SK-N-SH (cell line): ENCODE measurements at regions not wholly inside any gene's neighbourhood (a gene's known extent, or its start where the extent isn't known, plus 50 kb on each side); places are given as distances from the start of the nearest gene placed in this dataset.

Source experiments
- CTCF ChIA-PET: fragments of 300-600, 350-600 bp; formaldehyde crosslinking; extraction: SDS; loops from one replicate; lab custom pipeline; 2021; lab: Yijun Ruan, JAX
- POLR2A ChIA-PET: fragments of 350-600 bp; sonication (Branson Sonifier 250); formaldehyde crosslinking; extraction: SDS; loops from one replicate; lab custom pipeline; 2020; ENCODE audit warnings: antibody characterized with exemption, inconsistent platforms; lab: Yijun Ruan, JAX
- DNase-seq: peaks from one replicate; pipeline ENCODE4 v3.0.0; 2012
- H2AFZ ChIP-seq: fragments of 200-600 bp; sonication (generic); 2 replicates; pipeline ENCODE4 v1.8.1; 2016; ENCODE audit warnings: antibody characterized with exemption, mild to moderate bottlenecking, low read depth
- H3F3A ChIP-seq: fragments of 200-600 bp; sonication (generic); replicated peaks from 2 replicates; pipeline ENCODE3; 2016; ENCODE audit warnings: antibody characterized with exemption, mild to moderate bottlenecking; ENCODE audit not compliant: insufficient read depth
- H3K27ac ChIP-seq, 2 experiments: fragments of 200-500 bp in 1 of 2; fragments of 200-600 bp in 1 of 2; sonication (Bioruptor generic) in 1 of 2; sonication (generic), shearing (Covaris generic) in 1 of 2; 2 replicates each; pipeline versions ENCODE4 v1.5.1 to v1.6.1; 2014 to 2016; ENCODE audit warnings: low read depth in 2 of 2, inconsistent platforms in 1 of 2, low read length in 1 of 2, mild to moderate bottlenecking in 1 of 2, mixed read lengths in 1 of 2
- H3K27me3 ChIP-seq: fragments of 200-600 bp; sonication (generic), shearing (Covaris generic); 2 replicates; pipeline ENCODE4 v1.6.1; 2016; ENCODE audit warnings: mixed run types; ENCODE audit not compliant: insufficient read depth
- H3K36me3 ChIP-seq, 2 experiments: fragments of 200-500 bp in 1 of 2; fragments of 200-600 bp in 1 of 2; sonication (Bioruptor generic) in 1 of 2; sonication (generic) in 1 of 2; replicated peaks in 1 of 2; 2 replicates each; pipeline versions ENCODE3 to v1.5.1; 2014 to 2016; ENCODE audit warnings: low read length in 1 of 2, mild to moderate bottlenecking in 1 of 2; ENCODE audit not compliant: insufficient read depth in 2 of 2, control insufficient read depth in 1 of 2
- H3K4me1 ChIP-seq, 2 experiments: fragments of 200-500 bp in 1 of 2; fragments of 200-600 bp in 1 of 2; sonication (Bioruptor generic) in 1 of 2; sonication (generic), shearing (Covaris generic) in 1 of 2; 2 replicates each; pipeline versions ENCODE4 v1.5.1 to v1.6.1; 2014 to 2016; ENCODE audit warnings: low read depth in 1 of 2, low read length in 1 of 2, mixed run types in 1 of 2; ENCODE audit not compliant: insufficient read depth in 2 of 2, control insufficient read depth in 1 of 2
- H3K4me2 ChIP-seq: fragments of 200-600 bp; sonication (generic), shearing (Covaris generic); 2 replicates; pipeline ENCODE4 v1.6.1; 2017; ENCODE audit warnings: mixed run types
- H3K4me3 ChIP-seq, 2 experiments: fragments of 200-500 bp in 1 of 2; fragments of 200-600 bp in 1 of 2; sonication (Bioruptor generic) in 1 of 2; sonication (generic), shearing (Covaris generic) in 1 of 2; 2 replicates each; pipeline versions ENCODE4 v1.5.1 to v1.8.1; 2014 to 2016; ENCODE audit warnings: low read depth in 2 of 2, inconsistent platforms in 1 of 2, low read length in 1 of 2, mild to moderate bottlenecking in 1 of 2, mixed read lengths in 1 of 2, moderate library complexity in 1 of 2
- H3K79me2 ChIP-seq: fragments of 200-600 bp; sonication (generic); 2 replicates; pipeline ENCODE4 v1.8.1; 2017; ENCODE audit warnings: mild to moderate bottlenecking; ENCODE audit not compliant: insufficient read depth
- H3K9ac ChIP-seq: fragments of 200-600 bp; sonication (generic); 2 replicates; pipeline ENCODE4 v1.6.1; 2017; ENCODE audit warnings: mixed run types
- H3K9me2 ChIP-seq: fragments of 200-600 bp; sonication (generic); 2 replicates; pipeline ENCODE4 v1.6.1; 2017; ENCODE audit warnings: mixed run types
- H3K9me3 ChIP-seq: fragments of 200-600 bp; sonication (generic); 2 replicates; pipeline ENCODE4 v1.6.1; 2017; ENCODE audit warnings: mixed run types, mild to moderate bottlenecking, moderate library complexity
- H4K20me1 ChIP-seq: fragments of 200-600 bp; sonication (generic); 2 replicates; pipeline ENCODE4 v1.6.1; 2017; ENCODE audit warnings: mild to moderate bottlenecking, mixed run types; ENCODE audit not compliant: insufficient read depth
- CHD2 ChIP-seq: fragments of 150-350 bp; IDR thresholded peaks from 2 replicates; pipeline ENCODE4 v1.6.1; 2018; ENCODE audit warnings: low read length; ENCODE audit not compliant: partially characterized antibody
- CTCF ChIP-seq: fragments of 200-600 bp; sonication (generic); IDR thresholded peaks from 2 replicates; pipeline ENCODE4 v1.6.1; 2017; ENCODE audit warnings: antibody characterized with exemption, mild to moderate bottlenecking, moderate library complexity
- EP300 ChIP-seq, 2 experiments: IDR thresholded peaks; 2 replicates each; pipeline versions ENCODE4 v1.4.0 to v1.6.1; 2012; ENCODE audit warnings: borderline replicate concordance in 1 of 2, low read depth in 1 of 2, low read length in 1 of 2
- FOXM1 ChIP-seq: IDR thresholded peaks from 2 replicates; pipeline ENCODE4 v1.4.0; 2012; ENCODE audit warnings: low read depth, mild to moderate bottlenecking
- GABPA ChIP-seq: IDR thresholded peaks from 2 replicates; pipeline ENCODE4 v1.4.0; 2012; ENCODE audit warnings: low read depth, mild to moderate bottlenecking
- GATA2 ChIP-seq: sonication (generic); formaldehyde crosslinking; IDR thresholded peaks from 2 replicates; pipeline ENCODE4 v1.5.0; 2020; ENCODE audit warnings: mild to moderate bottlenecking, missing genetic modification reagents
- IRF3 ChIP-seq: fragments of 150-350 bp; IDR thresholded peaks from 2 replicates; pipeline ENCODE4 v1.6.1; 2016; ENCODE audit warnings: mild to moderate bottlenecking, low read depth, low read length
- PBX3 ChIP-seq: IDR thresholded peaks from 2 replicates; pipeline ENCODE4; 2012
- POLR2AphosphoS5 ChIP-seq: IDR thresholded peaks from 2 replicates; pipeline ENCODE4 v1.6.1; 2012; ENCODE audit warnings: low read depth, low read length
- RAD21 ChIP-seq: IDR thresholded peaks from 2 replicates; pipeline ENCODE4 v1.6.1; 2012; ENCODE audit warnings: mild to moderate bottlenecking, low read length
- RCOR1 ChIP-seq: fragments of 150-350 bp; IDR thresholded peaks from 2 replicates; pipeline ENCODE4 v1.6.1; 2017; ENCODE audit warnings: antibody characterized with exemption, low read length
- REST ChIP-seq: IDR thresholded peaks from 2 replicates; pipeline ENCODE4 v1.6.1; 2012; ENCODE audit warnings: mild to moderate bottlenecking, low read depth, low read length, moderate library complexity
- RFX5 ChIP-seq: IDR thresholded peaks from 2 replicates; pipeline ENCODE4 v1.6.1; 2012; ENCODE audit warnings: mild to moderate bottlenecking, improper control_type of control experiment, low read length
- SIN3A ChIP-seq: IDR thresholded peaks from 2 replicates; pipeline ENCODE4 v1.6.1; 2012; ENCODE audit warnings: low read depth, mild to moderate bottlenecking, low read length, moderate library complexity, borderline replicate concordance
- SMC3 ChIP-seq: IDR thresholded peaks from 2 replicates; pipeline ENCODE4 v1.6.1; 2012; ENCODE audit warnings: low read depth, low read length, improper control_type of control experiment
- TAF1 ChIP-seq: IDR thresholded peaks from 2 replicates; pipeline ENCODE4 v1.6.1; 2012; ENCODE audit warnings: low read depth, mild to moderate bottlenecking, low read length, moderate library complexity, borderline replicate concordance
- TCF12 ChIP-seq: IDR thresholded peaks from 2 replicates; pipeline ENCODE4 v1.4.0; 2012
- USF1 ChIP-seq: IDR thresholded peaks from 2 replicates; pipeline ENCODE4 v1.4.0; 2012; ENCODE audit warnings: low read depth, borderline replicate concordance
- YY1 ChIP-seq: IDR thresholded peaks from 2 replicates; pipeline ENCODE4 v1.4.0; 2012; ENCODE audit warnings: low read depth, mild to moderate bottlenecking

GRCh38 chrX:42837101-42837726 lies 59.3 kb upstream of the PPP1R2C start (continued):
- TF ChIP-seq RCOR1 (no peak), CTCF (no peak), EP300 (IDR thresholded peaks at IDR 0.05; ENCODE audit: borderline replicate concordance in 1 of 2, low read depth in 1 of 2, low read length in 1 of 2) (no peak)

- Histone ChIP-seq H3K9me2 (no peaks in the 10 kb centered on the region), H3K4me3 (no peak overlapping the region), H3F3A (no peaks in the 10 kb centered on the region), H3K4me1 (no peaks in the 10 kb centered on the region), H3K9me3 (no peaks in the 10 kb centered on the region), H3K27ac (no peak overlapping the region), H3K27me3 (no peaks in the 10 kb centered on the region), H3K79me2 (no peaks in the 10 kb centered on the region), H4K20me1 (no peaks in the 10 kb centered on the region), H3K36me3 (no peaks in the 10 kb centered on the region), H3K4me2 (no peak overlapping the region), H3K9ac (no peak overlapping the region)
- POLR2A ChIA-PET: no interaction called here
- no peak for DNase-seq
- no peak for TF ChIP-seq RCOR1
- TF ChIP-seq REST: no peak
- TF ChIP-seq GABPA: no peak
- TF ChIP-seq TAF1: no peak
- TF ChIP-seq YY1: no peak
- TF ChIP-seq POLR2AphosphoS5: no peak
- TF ChIP-seq, all 33 proteins: peak for 0
- no peak overlapping the region for H2AFZ ChIP-seq
- CTCF ChIA-PET: interaction anchor here (0.7 kb wide), 1 partner anchor 332 kb away, joined by 3 read pairs; no protein-coding TSS in a partner anchor
These were observed 59.8 kb upstream of the PPP1R2C start for GRCh38 chrX:42837747-42838146.

GRCh38 chrX:42839632-42840031 lies 61.7 kb upstream of the PPP1R2C start:
- no peak overlapping the region for H3K4me2 ChIP-seq
- no peak overlapping the region for H3K27ac ChIP-seq
- no peak for DNase-seq
- no peak overlapping the region for H3K9ac ChIP-seq
- H3K79me2 ChIP-seq: no peaks in the 10 kb centered on the region
- H2AFZ ChIP-seq: no peak overlapping the region
- H3K9me3 ChIP-seq: no peaks in the 10 kb centered on the region; the same call in 1 of the 2 replicates
- no peaks in the 10 kb centered on the region for H3F3A ChIP-seq
- H3K4me3 ChIP-seq: no peak overlapping the region
- ChIA-PET POLR2A (no interaction called here), CTCF (no interaction called here)
- H4K20me1 ChIP-seq: no peaks in the 10 kb centered on the region
- H3K9me2 ChIP-seq: no peaks in the 10 kb centered on the region
- no peaks in the 10 kb centered on the region for H3K4me1 ChIP-seq
- no peaks in the 10 kb centered on the region for H3K36me3 ChIP-seq
- H3K27me3 ChIP-seq: no peaks in the 10 kb centered on the region
- TF ChIP-seq TCF12: no peak
- no peak for TF ChIP-seq RFX5
- no peak for TF ChIP-seq CHD2
- TF ChIP-seq RAD21: no peak
- TF ChIP-seq GATA2: no peak
- no peak for TF ChIP-seq PBX3
- no peak for TF ChIP-seq SMC3
- no peak for TF ChIP-seq IRF3
- no peak for TF ChIP-seq USF1
- TF ChIP-seq SIN3A: no peak
- TF ChIP-seq FOXM1: no peak
